Hepatocyte (in vitro differentiated cells): ENCODE measurements at regions not wholly inside any gene's neighbourhood (a gene's known extent, or its start where the extent isn't known, plus 50 kb on each side); places are given as distances from the start of the nearest gene placed in this dataset.

Source experiments
- CTCF ChIP-seq: fragments of 200-600 bp; sonication (generic); IDR thresholded peaks from 2 replicates; pipeline ENCODE4 v1.5.1; 2016; ENCODE audit warnings: antibody characterized with exemption, mild to moderate bottlenecking; ENCODE audit not compliant: poor library complexity
- EZH2 ChIP-seq: fragments of 200-600 bp; sonication (generic); IDR thresholded peaks from 2 replicates; pipeline ENCODE4 v1.6.1; 2016; ENCODE audit warnings: antibody characterized with exemption, mild to moderate bottlenecking, borderline replicate concordance
- EZH2phosphoT487 ChIP-seq: fragments of 200-600 bp; sonication (generic); IDR thresholded peaks from one replicate; pipeline ENCODE4 v1.6.1; 2018; ENCODE audit warnings: antibody characterized with exemption, mild to moderate bottlenecking, low read depth, moderate library complexity; ENCODE audit not compliant: unreplicated experiment, severe bottlenecking

- TF ChIP-seq CTCF: no peak
- no peak for TF ChIP-seq EZH2
- no peak for TF ChIP-seq EZH2phosphoT487
These were observed 172.7 kb upstream of the NR5A2 start for GRCh38 chr1:199854686-199855321.
